Gastroesophageal sphincter (tissue), 3 donors: ENCODE measurements at regions not wholly inside any gene's neighbourhood (a gene's known extent, or its start where the extent isn't known, plus 50 kb on each side); places are given as distances from the start of the nearest gene placed in this dataset.

Experiments used
- CTCF ChIP-seq, 4 experiments: fragments of 200-600 bp in 2 of 4; fragments of 450-650 bp in 2 of 4; sonication (generic) in 1 of 4; IDR thresholded peaks; one replicate each; pipeline ENCODE4 v1.5.1; 2017 to 2019; ENCODE audit warnings: antibody characterized with exemption in 4 of 4, mild to moderate bottlenecking in 2 of 4, moderate library complexity in 2 of 4
- POLR2A ChIP-seq, 2 donors: fragments of 450-650 bp; IDR thresholded peaks; one replicate each; pipeline ENCODE4 v1.6.1; 2017; ENCODE audit warnings: antibody characterized with exemption in 2 of 2, mild to moderate bottlenecking in 2 of 2, moderate library complexity in 1 of 2

- TF ChIP-seq CTCF (IDR thresholded peaks at IDR 0.05) (no peak), POLR2A (IDR thresholded peaks at IDR 0.05) (no peak)
These were observed 436.8 kb upstream of the IGFBP3 start for GRCh38 chr7:46357851-46358250.
